SW 1271 (cell line): ENCODE measurements at regions not wholly inside any gene's neighbourhood (a gene's known extent, or its start where the extent isn't known, plus 50 kb on each side); places are given as distances from the start of the nearest gene placed in this dataset.

Source experiments
- DNase-seq, 2 experiments: peaks; one replicate each; lab custom pipeline; 2025; lab: John Stamatoyannopoulos, UW

DNA sequence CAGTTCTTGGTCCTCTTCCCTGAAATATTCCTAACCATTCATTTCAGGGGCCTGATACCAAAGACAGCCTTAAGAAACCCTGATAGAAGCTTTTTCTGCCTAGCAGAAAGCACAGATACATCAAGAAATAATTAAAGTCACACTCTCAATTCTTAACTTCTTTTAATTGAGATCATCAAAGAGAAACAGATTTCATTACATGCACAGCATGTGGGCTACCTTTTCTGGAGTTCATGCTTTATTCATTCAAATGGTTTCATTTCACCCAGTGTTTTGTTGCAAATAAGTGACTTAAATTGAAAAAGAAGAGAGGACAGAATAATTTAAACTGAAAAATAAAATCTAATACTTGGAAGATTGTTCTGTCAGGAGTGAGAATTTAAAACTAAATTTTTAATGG, 192.6 kb upstream of the GGTLC1 start:
- DNase-seq: no peak

DNA sequence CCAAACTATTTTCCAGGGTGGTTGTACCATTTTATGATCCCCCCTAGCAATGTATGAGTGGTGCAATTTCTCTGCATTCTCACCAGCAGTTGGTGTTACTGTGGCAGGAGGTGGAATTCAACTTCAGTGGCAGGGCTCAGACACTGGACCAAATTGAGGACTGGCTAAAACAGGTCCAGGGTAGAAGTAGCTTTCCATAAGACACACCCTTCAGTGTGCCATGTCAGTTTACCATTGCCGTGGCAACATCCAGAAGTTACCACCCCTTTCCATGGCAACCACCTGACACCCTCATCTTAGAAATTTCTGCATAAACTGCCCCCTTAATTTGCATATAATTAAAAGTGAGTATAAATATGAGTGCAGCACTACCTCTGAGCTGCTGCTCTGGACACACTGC, 180.7 kb upstream of the GGTLC1 start:
- no peak for DNase-seq

DNA sequence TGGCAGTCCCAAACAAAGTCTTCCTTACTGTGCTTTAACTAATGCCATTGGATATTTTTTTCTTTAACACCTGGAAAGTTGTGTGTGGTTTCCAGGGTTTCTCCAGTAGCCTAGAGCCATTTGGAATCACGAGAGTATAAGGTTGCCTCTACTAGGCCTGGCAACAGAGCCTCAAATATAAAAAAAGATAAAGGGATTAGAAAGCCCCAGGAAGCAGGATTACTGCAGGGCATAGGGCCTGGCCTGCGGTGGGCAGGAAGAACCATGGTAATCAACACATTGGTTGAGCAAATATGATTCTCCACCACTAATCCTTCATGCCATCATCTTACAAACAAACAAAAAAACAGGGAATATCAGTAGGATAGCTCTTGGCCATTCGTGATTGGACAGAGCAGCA, 177.8 kb upstream of the GGTLC1 start:
- DNase-seq: no peak

DNA sequence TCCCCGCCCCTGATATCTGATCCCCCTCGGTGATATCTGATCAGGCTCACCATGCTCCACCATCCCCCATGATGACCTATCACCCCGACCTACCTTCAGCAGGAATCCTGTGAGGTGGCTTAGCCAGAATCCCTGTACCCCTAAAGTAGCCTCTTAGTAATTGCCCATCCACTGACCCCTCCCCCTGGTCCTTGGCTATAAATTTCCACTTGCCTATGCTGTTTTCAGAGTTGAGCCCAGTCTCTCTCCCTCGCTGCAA, 177.5 kb upstream of the GGTLC1 start:
- no peak for DNase-seq

DNA sequence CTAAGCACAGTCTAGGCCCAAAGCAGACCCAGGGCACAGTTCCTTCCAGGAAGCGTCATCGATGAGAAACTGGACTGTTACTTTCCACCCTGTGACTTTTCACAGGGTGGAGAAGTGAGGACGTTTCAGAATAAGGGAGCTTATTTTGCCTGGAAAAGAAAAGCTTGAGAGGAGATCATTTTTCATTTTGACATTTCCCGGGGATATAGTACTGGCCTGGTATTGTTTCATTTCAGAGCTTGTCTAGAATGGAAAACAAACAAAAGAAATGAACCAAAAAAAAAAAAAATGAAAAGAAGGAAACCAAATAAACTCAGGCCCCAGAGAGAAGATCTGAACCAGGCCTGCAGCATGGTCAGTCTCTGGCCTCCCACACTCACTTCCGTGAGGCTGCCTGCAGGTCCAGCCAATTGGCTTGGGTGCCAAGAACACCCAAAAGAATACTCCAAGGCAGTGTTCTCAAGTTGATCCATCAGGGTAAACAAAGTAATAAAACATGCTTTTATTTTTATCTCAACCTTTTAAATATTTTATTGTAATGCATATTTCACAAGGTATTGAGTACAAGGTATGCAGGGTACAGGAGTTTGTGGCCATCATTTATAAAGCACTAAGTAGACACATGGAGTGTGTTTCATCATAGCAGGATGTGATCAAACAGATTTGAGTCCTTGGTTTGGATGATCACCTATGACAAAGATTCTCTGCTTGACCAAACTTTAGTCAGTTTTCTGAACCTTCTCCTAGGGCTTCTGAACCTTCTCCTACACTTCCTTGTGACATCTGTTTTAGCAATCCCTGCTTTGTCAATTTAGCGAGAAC, 176.9 kb upstream of the GGTLC1 start:
- DNase-seq: no peak

DNA sequence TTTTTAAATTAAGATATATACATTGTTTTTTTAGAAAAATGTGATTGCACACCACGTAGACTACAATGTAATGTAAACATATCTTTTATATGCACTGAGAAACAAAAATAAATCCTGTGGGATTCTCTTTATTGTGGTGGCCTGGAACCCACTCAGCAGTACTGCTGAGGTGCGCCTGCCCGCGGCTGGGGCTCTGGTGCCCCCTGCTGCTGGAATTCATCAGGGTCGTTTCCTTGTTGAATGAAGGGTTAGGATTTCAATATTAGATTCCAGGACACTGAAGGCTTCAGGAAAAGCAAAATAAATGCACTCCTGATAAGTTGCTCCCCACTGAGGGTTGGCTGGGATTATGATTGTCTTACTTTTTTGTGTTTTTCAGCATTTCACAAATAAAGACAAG, 175.8 kb upstream of the GGTLC1 start:
- DNase-seq: no peak

- DNase-seq: no peak
Measured at GRCh38 chr20:24163506-24163905, 174.9 kb upstream of the GGTLC1 start.

DNA sequence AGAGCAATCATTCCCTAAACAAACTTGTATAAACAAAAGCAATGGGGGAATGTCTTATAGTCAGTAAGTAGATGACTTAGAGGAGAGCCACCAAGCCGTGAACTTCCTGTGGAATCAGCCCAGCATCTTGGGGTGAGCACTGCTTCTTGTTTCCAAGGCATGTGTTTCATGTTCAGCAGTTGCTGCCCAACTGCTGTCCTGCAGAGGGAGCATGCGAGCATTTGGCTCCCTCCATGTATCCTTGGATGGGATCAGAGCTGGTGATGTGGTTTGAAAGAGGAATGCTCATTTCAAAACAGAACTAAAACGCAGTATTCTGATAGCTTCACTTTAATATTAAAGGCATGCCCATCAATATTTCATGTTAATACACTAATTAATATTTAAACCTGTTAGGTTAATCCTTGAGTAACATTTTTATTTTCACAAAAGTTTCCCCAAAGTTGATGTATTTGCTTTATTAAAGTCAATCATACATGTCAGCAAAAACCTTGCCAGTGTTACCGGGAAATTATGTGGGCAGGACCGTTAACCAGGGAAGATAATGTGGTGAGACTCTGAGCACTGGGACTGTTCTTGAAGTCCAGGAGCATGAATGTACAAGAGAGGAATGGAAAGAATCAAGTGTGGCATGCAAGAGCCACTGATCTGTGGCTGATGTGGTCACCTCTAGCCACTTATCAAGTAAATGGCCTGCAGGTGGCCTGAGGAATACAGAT, 172.1 kb upstream of the GGTLC1 start:
- peak in 1 of 2 experiments; percentile 25 for DNase-seq

- no peak for DNase-seq
Measured at GRCh38 chr20:24158281-24158680, 169.7 kb upstream of the GGTLC1 start.

DNA sequence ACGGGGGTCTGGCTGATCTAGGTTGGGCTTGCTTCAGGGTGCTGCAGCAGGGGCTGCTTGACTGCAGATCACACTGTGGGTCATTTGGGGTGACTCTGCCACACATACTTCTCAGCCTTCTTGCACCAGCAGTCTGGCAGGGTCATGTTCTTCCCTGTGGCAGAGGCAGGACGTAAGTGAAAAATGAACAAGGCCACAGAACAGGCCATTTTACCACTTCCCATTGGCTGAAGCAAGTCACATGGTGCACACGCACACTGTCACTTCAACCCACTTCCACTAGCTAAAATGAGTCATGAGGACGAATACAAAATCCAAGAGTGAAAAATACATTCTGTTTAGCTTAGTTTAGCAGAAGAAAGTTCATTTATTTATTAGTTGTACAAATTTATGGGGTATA, 168.6 kb upstream of the GGTLC1 start:
- no peak for DNase-seq

- DNase-seq: no peak
Measured at GRCh38 chr20:24153101-24154040, 164.8 kb upstream of the GGTLC1 start.

DNA sequence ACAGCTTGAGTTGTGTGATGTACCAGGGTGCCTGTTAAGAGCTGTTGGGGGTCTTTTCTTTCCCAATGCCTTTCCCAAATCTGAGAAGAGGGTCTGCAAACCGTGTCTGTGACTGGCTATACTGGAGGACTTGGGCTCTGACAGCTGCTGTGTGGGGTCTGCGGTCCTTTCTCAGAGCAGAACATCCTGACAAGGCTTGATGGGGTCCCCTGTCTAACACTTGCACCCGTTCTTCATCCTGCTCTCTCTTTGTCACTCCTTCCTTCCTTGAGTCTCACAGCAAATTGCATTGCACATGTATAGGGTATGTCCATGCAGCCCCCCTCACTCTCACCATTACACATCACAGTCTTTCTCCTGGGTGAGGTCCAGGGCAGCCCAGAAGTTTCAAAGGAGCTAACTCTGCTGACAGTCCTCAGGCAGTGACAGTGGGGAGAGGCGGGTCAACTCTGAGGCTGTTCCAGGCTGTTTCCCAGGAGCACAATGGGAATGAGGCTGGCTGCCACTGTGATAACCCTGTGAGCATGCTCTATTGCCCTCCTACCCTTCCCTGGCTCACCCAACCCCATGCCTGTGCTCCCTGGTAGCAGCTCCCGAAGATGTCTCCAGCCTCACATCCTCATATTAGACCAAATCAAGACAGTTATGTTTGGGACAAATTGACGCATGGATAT, 163.2 kb upstream of the GGTLC1 start:
- no peak for DNase-seq

DNA sequence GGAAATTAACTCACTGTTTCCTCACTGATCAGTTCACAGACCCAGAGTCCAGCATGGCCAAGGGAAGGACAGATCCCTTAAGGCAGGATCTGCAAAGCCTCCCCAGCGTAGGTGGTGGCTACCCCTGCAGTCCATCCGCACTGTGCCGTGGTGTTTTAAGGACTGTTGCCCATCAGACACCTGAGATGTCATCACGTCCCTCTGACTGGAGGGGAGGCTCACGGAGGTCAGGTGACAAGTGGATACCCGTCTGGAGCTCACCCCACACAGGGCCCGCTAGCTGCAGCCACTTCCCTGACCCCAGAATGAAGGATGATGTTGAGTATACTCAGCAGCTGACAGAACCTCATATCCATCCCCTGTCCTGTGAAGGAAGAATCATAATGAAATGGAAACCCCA, 161.8 kb upstream of the GGTLC1 start:
- DNase-seq: no peak

- DNase-seq: peak in 1 of 2 experiments; percentile 8
Measured at GRCh38 chr20:24149881-24150307, 161.3 kb upstream of the GGTLC1 start.

DNA sequence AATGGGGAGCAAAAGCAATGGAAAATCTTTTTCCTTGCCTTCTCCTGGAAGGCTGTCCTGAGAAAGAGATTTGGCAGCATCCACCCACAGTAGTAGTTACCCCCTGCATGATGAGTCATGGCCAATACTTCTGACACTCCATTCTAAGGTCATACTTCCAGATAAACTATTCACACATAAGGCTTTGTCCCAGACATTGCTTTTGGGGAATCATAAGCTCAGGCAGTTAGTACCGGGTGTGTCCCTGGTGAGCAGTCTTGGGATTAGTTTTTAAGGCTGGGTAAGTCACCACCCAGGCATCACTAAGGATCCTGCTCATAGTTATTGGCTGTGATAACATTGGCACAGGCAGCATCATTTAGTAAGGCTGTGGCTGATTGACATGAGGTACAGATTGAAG, 160.6 kb upstream of the GGTLC1 start:
- DNase-seq: no peak

- DNase-seq: no peak
Measured at GRCh38 chr20:24148372-24148771, 159.8 kb upstream of the GGTLC1 start.

- no peak for DNase-seq
Measured at GRCh38 chr20:24147961-24148360, 159.4 kb upstream of the GGTLC1 start.

- DNase-seq: no peak
Measured at GRCh38 chr20:24147479-24147878, 158.9 kb upstream of the GGTLC1 start.

- DNase-seq: no peak
Measured at GRCh38 chr20:24146231-24146634, 157.7 kb upstream of the GGTLC1 start.

- DNase-seq: no peak
Measured at GRCh38 chr20:24144371-24144770, 155.8 kb upstream of the GGTLC1 start.

GRCh38 chr20:24141111-24141510, 152.5 kb upstream of the GGTLC1 start:
- DNase-seq: no peak

DNA sequence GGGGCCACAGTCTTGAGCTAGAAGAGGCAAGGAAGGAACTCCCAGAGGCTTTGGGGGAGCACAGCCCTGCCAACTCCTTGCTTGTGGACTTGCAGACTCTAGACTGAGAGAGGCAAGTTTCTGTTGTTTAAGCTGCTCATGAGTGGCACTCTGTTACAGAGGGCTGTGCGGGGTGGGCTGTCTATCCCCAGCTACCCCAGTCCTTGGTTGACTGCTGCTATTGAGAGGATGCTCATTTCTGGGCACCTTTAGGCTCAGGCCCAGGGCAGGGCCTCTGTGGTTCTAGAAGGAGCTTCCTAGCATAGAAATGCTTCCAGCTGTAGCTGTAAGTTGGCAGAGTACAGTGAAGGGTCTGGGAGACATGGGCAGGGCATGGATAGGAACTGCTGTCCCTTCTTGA, 151.3 kb upstream of the GGTLC1 start:
- DNase-seq: no peak
